NCI-H748 (cell line): ENCODE measurements at regions not wholly inside any gene's neighbourhood (a gene's known extent, or its start where the extent isn't known, plus 50 kb on each side); places are given as distances from the start of the nearest gene placed in this dataset.
"Not testable (repeated sequence)": the region's sequence is repeated elsewhere in the genome, so short reads cannot be mapped to it uniquely, and the experiment has no call there.

Experiments
- DNase-seq: peaks from one replicate; lab custom pipeline; 2025; ENCODE audit not compliant: unreplicated experiment; lab: John Stamatoyannopoulos, UW

DNA sequence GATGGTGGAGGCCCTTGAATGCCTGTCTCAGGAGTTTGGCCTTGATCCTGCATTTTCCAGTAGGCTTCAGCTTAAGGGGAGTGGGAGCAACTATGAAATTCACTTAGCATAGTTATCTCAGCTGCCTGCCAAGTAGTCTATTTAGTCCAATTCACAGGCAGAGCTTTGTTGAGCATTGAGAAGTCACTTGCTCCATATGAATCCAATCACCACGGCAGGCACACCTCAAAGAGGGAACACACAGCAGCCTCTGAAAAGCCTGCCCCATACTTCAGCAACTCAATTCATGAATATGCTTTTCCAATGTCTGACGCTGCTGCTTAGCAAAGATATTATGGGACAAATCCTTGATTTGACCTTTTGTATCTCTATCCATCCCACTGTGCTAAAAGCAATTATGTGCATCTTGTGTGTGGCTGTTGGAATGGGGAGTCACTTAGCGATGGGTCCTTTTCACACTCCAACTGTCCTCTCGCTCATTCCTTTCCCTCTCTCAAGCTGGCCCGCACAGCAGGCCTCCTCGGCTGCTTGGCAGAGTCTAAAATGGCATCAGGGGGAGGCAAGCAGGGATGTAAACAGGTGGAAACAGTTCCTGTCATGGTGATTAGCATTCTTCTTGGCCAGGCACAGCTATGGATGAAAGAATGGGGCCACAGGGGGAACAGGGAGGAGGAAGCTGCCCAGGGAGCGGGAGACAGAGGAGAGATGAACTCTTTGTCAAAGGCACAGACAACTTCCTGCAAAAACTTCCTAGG, 56.0 kb upstream of the LRPPRC start:
- DNase-seq = no peak

GRCh38 chr2:44052584-44052983, 56.8 kb upstream of the LRPPRC start:
- DNase-seq = no peak

DNA sequence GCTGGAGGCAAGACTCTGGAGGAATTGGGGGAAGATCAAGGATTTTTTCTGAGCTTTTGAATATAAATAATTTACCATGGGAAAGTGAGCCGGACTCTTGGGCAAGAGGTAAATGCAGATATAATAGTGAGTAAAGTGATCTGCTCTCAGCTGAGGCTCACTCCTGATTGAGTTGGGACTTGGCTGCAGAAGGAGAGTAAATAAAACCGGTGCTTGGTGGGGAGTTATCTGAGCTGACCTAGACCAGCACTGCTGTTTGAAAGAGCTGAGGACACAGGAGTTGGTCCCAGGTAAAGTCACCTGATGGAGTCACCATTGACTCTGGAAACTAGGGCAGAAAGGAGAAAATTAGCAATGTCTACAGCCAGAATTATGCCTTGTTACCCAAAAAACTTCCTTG, 57.3 kb upstream of the LRPPRC start:
- no peak for DNase-seq

DNA sequence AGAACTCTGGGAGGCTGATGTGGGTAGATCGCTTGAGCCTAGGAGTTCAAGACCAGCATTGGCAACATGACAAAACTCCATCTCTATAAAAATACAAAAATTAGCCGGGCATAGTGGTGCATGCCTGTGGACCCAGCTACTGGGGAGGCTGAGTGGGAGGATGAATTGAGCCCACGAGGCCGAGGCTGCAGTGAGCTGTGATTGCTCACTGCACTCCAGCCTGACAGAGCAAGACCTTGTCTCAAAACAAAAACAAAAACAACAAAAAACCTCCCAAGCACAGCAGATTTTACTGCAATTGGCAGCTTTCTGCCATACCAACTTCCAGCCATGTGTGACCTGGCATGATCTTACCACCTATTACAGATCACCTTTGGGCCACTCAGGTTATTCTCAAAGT, 57.7 kb upstream of the LRPPRC start:
- DNase-seq = no peak

DNA sequence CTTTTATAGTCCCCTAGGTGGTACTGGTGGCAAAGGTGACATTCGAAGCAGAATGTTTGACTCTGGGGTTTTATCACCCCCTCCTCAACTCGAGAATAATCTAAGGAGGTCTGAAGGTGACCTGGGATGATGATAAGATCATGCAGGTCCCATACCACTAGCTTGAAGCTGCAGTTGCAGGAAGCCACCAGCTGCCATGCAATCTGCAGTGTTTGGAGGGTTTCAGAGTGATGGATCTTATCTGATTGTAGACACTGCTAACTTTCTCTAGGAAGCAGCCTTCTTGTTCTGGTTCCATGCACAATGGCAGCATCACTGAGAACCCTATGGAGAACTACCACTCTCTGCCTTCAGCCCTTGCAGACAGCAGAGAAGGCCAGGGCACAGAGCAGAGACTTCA, 59.4 kb upstream of the LRPPRC start:
- DNase-seq = no peak

DNA sequence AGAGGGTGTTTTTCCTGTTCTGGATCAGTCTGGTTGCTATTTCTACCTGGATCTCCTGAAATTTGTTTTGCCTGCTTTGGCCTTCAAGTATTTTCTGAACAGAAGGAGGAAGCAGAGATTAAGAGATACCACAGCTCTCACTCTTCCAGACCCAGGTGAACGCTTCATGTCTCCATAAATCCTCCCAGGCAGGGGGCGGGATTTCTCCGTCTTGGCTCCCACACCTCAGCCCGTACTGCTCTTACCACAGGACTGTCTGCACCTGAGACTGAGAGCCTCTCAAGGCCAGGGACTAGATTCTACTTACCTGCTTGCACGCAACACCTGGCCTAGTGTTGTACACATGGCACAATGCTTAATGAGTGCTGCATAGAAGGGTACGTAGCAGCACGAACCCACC, 59.9 kb upstream of the LRPPRC start:
- no peak for DNase-seq

- no peak for DNase-seq
Measured at GRCh38 chr2:44056947-44057346, 61.2 kb upstream of the LRPPRC start.

DNA sequence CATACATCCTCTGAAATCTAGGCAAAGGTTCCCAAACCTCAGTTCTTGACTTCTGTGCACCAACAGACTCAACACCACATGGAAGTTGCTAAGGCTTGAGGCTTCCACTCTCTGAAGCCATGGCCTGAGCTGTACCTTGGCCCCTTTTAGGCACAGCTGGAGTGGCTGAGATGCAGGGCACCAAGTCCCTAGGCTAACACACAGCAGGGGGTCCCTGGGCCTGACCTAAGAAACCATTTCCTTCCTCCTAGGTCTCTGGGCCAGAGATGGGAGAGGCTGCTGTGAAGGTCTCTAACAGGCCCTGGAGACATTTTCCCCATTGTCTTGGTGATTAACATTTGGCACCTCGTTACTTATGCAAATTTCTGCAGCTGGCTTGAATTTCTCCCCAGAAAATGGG, 64.5 kb upstream of the LRPPRC start:
- not testable (repeated sequence) for DNase-seq

GRCh38 chr2:44060990-44061389, 65.2 kb upstream of the LRPPRC start:
- no peak for DNase-seq

- DNase-seq = no peak
Measured at GRCh38 chr2:44061469-44061868, 65.7 kb upstream of the LRPPRC start.

DNA sequence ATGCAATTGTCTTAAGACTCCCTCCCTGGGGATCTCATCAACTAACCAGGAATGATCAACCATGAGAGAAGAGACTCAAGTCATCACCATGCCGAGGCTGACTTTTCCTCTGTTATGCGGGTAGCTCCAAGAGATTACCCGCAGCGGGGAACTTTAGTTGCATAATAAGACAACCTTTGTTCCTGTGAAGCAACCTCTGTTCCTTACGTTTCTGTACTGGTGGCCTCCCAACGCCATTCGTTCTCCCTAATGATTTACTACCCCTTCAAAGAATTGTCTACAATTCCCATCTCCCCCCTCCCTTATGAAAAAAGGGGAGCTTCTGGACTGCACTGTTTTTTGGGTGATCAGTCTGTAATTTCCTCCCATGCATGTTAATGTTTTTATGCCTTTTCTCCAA, 66.1 kb upstream of the LRPPRC start:
- DNase-seq = no peak

GRCh38 chr2:44063033-44063432, 67.2 kb upstream of the LRPPRC start:
- DNase-seq = no peak

GRCh38 chr2:44064281-44064680, 68.5 kb upstream of the LRPPRC start:
- DNase-seq = not testable (repeated sequence)

- DNase-seq = not testable (repeated sequence)
Measured at GRCh38 chr2:44067012-44067790, 71.4 kb upstream of the LRPPRC start.

- DNase-seq = not testable (repeated sequence)
Measured at GRCh38 chr2:44067791-44068181, 72.0 kb upstream of the LRPPRC start.

DNA sequence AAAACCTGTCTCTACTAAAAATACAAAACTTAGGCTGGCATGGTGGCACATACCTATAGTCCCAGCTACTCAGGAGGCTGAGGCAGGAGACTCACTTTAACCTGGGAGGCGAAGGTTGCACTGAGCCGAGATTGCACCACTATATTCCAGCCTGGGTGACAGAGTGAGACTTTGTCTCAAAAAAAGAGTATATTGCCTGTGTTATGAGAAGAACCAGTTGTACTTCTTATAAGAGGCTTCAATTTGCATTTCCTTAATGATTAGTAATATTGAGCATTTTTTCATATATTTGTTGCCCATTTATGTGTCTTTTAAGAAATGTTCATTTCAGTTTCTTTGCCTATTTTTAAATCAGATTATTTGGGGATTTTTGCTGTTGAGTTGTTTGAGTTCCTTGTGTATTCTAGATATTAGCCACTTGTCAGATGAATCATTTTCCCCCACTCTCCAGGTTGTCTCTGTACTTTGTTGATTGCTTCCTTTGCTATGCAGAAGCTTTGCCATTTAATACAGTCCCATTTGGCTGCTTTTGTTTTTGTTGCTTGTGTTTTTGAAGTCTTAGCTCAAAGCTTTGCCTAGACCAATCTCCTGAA, 75.8 kb upstream of the LRPPRC start:
- DNase-seq = no peak

DNA sequence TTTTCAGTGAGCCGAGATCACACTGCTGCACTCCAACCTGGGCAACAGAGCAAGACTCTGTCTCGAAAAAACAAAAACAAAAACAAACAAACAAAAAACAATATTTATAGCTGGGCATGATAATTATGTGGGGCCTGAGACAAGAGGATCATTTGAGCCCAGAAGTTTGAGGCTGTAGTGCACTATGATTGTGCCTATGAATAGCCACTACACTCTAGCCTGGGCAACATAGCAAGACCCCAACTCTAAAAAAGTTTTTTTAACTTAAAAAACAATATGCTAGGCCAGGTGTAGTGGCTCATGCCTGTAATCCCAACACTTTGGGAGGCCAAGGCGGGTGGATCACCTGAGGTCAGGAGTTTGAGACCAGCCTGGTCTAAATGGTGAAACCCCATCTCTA, 77.9 kb upstream of the LRPPRC start:
- not testable (repeated sequence) for DNase-seq

DNA sequence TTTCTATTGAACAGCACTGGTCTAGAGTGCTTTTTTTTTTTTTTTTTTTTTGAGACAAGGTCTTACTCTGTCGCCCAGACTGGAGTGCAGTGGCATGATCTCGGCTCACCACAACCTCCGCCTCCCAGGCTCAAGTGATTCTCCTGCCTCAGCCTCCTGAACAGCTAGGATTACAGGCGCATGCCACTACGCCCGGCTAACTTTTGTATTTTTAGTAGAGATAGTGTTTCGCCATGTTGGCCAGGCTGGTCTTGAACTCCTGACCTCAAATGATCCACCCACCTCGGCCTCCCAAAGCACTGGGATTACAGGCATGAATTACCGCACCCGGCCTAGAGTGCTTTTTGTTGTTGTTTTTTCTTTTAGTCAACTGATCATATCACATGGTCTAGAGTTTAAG, 79.0 kb upstream of the LRPPRC start:
- not testable (repeated sequence) for DNase-seq

- DNase-seq = peak; percentile 67
Measured at GRCh38 chr2:44075541-44075940, 79.8 kb upstream of the LRPPRC start.

DNA sequence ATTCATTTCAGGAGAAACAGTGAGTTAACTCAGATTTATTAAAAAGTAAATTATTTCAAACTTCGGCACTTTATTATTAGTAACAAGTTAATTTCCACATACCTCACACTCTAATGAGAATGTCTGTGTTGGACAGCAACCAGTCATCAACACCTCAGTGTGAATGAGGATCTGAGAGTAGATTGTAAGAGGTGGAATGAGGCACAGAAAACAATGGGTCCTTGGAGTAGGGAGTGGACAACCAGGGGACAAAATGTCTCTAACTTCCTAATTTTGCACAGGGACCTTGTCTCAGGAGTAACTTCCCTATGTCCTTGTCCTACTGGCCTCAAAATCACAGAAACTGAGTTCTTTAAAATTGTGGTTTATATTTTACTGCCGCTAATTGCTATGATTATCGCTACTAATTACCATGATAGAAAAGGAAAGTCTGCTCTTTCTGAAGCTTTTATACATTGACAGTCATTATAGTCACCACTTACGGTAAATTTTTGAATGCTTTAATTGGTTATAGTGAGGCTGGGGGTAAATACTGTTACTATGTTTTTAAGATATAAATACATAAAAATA, 82.2 kb upstream of the LRPPRC start:
- DNase-seq = peak; percentile 83

DNA sequence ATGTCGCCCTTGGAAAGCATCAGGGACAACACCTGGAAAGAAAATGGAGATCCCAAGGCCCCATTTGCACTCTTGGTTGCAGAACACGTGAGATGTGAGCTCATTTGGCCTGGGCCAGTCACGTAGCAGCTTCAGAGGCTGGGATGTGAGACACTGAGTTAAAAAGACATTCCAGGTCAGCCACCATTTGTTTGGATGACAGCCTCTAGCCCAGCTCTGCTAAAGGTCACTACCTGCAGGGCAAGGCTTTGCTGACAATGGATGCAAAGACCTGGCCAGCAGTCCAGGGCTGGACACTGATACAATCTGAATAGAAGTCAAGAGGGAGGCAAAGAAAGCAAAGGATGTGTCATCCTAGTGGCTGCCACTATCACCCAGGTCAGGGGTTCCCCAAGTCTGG, 83.9 kb upstream of the LRPPRC start:
- DNase-seq = no peak

- DNase-seq = no peak
Measured at GRCh38 chr2:44083054-44083453, 85.6 kb upstream of the PPM1B start.
